Germinal center (tissue), 1 donor: ENCODE measurements at regions not wholly inside any gene's neighbourhood (a gene's known extent, or its start where the extent isn't known, plus 50 kb on each side); places are given as distances from the start of the nearest gene placed in this dataset.
"Not testable (repeated sequence)": the region's sequence is repeated elsewhere in the genome, so short reads cannot be mapped to it uniquely, and the experiment has no call there.

Experiments
- DNase-seq: peaks from one replicate; pipeline ENCODE4 v3.0.0; 2012; ENCODE audit warnings: mixed read lengths, low spot score

GRCh38 chr10:131363416-131363815, 51.9 kb upstream of the TCERG1L start:
- no peak for DNase-seq

GRCh38 chr10:131371571-131371970, 60.0 kb upstream of the TCERG1L start:
- DNase-seq: no peak

GRCh38 chr10:131381576-131381975, 70.1 kb upstream of the TCERG1L start:
- DNase-seq: no peak

- DNase-seq: not testable (repeated sequence)
Measured at GRCh38 chr10:131385161-131385872, 73.8 kb upstream of the TCERG1L start.

GRCh38 chr10:131387018-131387529, 75.6 kb upstream of the TCERG1L start:
- DNase-seq: no peak

GRCh38 chr10:131391936-131392335, 80.4 kb upstream of the TCERG1L start:
- DNase-seq: no peak

GRCh38 chr10:131396121-131397050, 84.9 kb upstream of the TCERG1L start:
- no peak for DNase-seq

- DNase-seq: no peak
Measured at GRCh38 chr10:131398166-131398565, 86.6 kb upstream of the TCERG1L start.

GRCh38 chr10:131399981-131400380, 88.5 kb upstream of the TCERG1L start:
- no peak for DNase-seq

GRCh38 chr10:131400513-131400912, 89.0 kb upstream of the TCERG1L start:
- no peak for DNase-seq

- DNase-seq: no peak
Measured at GRCh38 chr10:131402771-131403650, 91.5 kb upstream of the TCERG1L start.

GRCh38 chr10:131403936-131404335, 92.4 kb upstream of the TCERG1L start:
- DNase-seq: no peak

- no peak for DNase-seq
Measured at GRCh38 chr10:131404886-131405285, 93.4 kb upstream of the TCERG1L start.

GRCh38 chr10:131406676-131407392, 95.3 kb upstream of the TCERG1L start:
- no peak for DNase-seq

- DNase-seq: no peak
Measured at GRCh38 chr10:131418681-131419080, 107.2 kb upstream of the TCERG1L start.

- no peak for DNase-seq
Measured at GRCh38 chr10:131419797-131420196, 108.3 kb upstream of the TCERG1L start.

- DNase-seq: no peak
Measured at GRCh38 chr10:131420867-131421266, 109.3 kb upstream of the TCERG1L start.

GRCh38 chr10:131421381-131421780, 109.9 kb upstream of the TCERG1L start:
- DNase-seq: no peak

GRCh38 chr10:131422731-131423130, 111.2 kb upstream of the TCERG1L start:
- no peak for DNase-seq

- no peak for DNase-seq
Measured at GRCh38 chr10:131424053-131424452, 112.5 kb upstream of the TCERG1L start.

- no peak for DNase-seq
Measured at GRCh38 chr10:131424836-131425491, 113.4 kb upstream of the TCERG1L start.
